ENCODE measurements at regions not wholly inside any gene's neighbourhood (a gene's known extent, or its start where the extent isn't known, plus 50 kb on each side); places are given as distances from the start of the nearest gene placed in this dataset.

DNA sequence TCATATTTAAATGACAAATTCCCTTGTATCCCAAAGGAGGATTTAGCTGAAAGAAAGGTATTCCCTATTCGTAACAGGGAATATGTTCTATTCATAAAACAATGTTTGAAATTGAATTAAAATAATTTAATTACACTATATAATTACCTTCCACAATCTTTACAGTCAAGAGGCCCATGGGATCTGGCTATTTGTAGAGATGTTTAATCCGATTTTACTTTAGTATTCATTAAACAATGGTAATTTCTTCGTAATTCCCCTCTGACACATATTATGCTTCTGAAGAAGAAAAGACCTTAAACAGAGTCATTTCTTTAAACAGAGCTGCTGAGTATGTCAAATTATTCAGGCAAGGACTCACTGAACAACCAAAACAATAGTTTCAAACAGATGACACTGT lies 98.8 kb downstream of the MAGEC1 start:
- no peaks in the 10 kb centered on the region for H3K36me3 ChIP-seq (ENCODE audit: control insufficient read depth in 2 of 2, insufficient read depth in 1 of 2, low read length in 2 of 2)
- H3K4me3 ChIP-seq (ENCODE audit: low read depth, low read length) = no peak overlapping the region
- CTCF ChIA-PET = no interaction called here
- H3K27ac ChIP-seq (ENCODE audit: extremely low read depth, low read depth, low read length) = no peak overlapping the region
- POLR2A ChIA-PET = no interaction called here
- no peak for TF ChIP-seq ZNF548 (tag by site-specific recombination; IDR thresholded peaks at IDR 0.05)
- no peak for TF ChIP-seq ZNF664 (tag by site-specific recombination; IDR thresholded peaks at IDR 0.05)
- no peak for TF ChIP-seq ZNF292 (tag by site-specific recombination; IDR thresholded peaks at IDR 0.05; ENCODE audit: borderline replicate concordance, low read depth)
- no peak for TF ChIP-seq ZNF202 (tag by site-specific recombination; IDR thresholded peaks at IDR 0.05; ENCODE audit: borderline replicate concordance)
- TF ChIP-seq ZNF658 (tag by site-specific recombination; IDR thresholded peaks at IDR 0.05) = no peak
- TF ChIP-seq ZNF76 (tag by site-specific recombination; IDR thresholded peaks at IDR 0.05; ENCODE audit: borderline replicate concordance, low read depth) = no peak
- no peak for TF ChIP-seq ZNF19 (tag by site-specific recombination; IDR thresholded peaks at IDR 0.05; ENCODE audit: low read depth)
- TF ChIP-seq ZNF132 (tag by site-specific recombination; IDR thresholded peaks at IDR 0.05; ENCODE audit: borderline replicate concordance) = no peak
- TF ChIP-seq MYNN (tag by site-specific recombination; IDR thresholded peaks at IDR 0.05; ENCODE audit: borderline replicate concordance) = no peak
- no peak for TF ChIP-seq TRIM28 (IDR thresholded peaks at IDR 0.05; ENCODE audit: borderline replicate concordance, low read length)
- no peak for TF ChIP-seq ZNF677 (tag by site-specific recombination; IDR thresholded peaks at IDR 0.05)
- TF ChIP-seq, protein P1, sequence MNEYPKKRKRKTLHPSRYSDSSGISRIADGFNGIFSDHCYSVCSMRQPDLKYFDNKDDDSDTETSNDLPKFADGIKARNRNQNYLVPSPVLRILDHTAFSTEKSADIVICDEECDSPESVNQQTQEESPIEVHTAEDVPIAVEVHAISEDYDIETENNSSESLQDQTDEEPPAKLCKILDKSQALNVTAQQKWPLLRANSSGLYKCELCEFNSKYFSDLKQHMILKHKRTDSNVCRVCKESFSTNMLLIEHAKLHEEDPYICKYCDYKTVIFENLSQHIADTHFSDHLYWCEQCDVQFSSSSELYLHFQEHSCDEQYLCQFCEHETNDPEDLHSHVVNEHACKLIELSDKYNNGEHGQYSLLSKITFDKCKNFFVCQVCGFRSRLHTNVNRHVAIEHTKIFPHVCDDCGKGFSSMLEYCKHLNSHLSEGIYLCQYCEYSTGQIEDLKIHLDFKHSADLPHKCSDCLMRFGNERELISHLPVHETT (tag by site-specific recombination; IDR thresholded peaks at IDR 0.05) = no peak
- H3K9me3 ChIP-seq (ENCODE audit: control insufficient read depth, insufficient read depth, low read depth, low read length) = no peaks in the 10 kb centered on the region
- no peaks in the 10 kb centered on the region for H3K4me1 ChIP-seq (ENCODE audit: control insufficient read depth, insufficient read depth, low read length)

DNA sequence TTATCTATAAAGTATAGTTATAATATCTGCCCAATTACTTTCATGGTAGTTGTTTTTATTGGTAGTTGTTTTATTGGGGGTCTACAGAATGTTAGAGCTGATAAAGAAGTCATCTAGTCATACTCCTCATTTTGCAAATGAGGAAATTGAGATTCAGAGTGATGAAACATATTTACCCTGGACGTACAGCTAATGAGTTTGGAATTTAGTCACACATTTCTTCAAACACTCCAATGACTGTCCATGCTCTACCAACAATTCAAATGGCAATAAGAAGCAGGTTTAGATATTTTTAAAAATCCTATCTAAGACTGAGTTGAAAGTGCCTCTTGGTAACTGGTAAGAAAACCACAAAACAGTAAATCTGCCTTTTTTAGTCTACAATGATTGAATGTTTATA lies 98.2 kb downstream of the MAGEC1 start:
- Histone ChIP-seq H3K27ac (ENCODE audit: extremely low read depth, low read depth, low read length) (no peak overlapping the region), H3K4me3 (ENCODE audit: low read depth, low read length) (no peak overlapping the region), H3K36me3 (ENCODE audit: control insufficient read depth in 2 of 2, insufficient read depth in 1 of 2, low read length in 2 of 2) (no peaks in the 10 kb centered on the region), H3K4me1 (ENCODE audit: control insufficient read depth, insufficient read depth, low read length) (no peaks in the 10 kb centered on the region), H3K9me3 (ENCODE audit: control insufficient read depth, insufficient read depth, low read depth, low read length) (no peaks in the 10 kb centered on the region)
- ChIA-PET POLR2A (no interaction called here), CTCF (no interaction called here)
- TF ChIP-seq, protein P2, sequence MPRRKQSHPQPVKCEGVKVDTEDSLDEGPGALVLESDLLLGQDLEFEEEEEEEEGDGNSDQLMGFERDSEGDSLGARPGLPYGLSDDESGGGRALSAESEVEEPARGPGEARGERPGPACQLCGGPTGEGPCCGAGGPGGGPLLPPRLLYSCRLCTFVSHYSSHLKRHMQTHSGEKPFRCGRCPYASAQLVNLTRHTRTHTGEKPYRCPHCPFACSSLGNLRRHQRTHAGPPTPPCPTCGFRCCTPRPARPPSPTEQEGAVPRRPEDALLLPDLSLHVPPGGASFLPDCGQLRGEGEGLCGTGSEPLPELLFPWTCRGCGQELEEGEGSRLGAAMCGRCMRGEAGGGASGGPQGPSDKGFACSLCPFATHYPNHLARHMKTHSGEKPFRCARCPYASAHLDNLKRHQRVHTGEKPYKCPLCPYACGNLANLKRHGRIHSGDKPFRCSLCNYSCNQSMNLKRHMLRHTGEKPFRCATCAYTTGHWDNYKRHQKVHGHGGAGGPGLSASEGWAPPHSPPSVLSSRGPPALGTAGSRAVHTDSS (tag by site-specific recombination; IDR thresholded peaks at IDR 0.05) = no peak
- no peak for TF ChIP-seq ZNF664 (tag by site-specific recombination; IDR thresholded peaks at IDR 0.05)
- no peak for TF ChIP-seq ZBTB48 (tag by site-specific recombination; IDR thresholded peaks at IDR 0.05)
- TF ChIP-seq BCL11A (tag by site-specific recombination; IDR thresholded peaks at IDR 0.05; ENCODE audit: low read depth) = no peak
- no peak for TF ChIP-seq ZSCAN16 (tag by site-specific recombination; IDR thresholded peaks at IDR 0.05)
- TF ChIP-seq ZNF214 (tag by site-specific recombination; IDR thresholded peaks at IDR 0.05; ENCODE audit: borderline replicate concordance) = no peak
- no peak for TF ChIP-seq ZNF37A (tag by site-specific recombination; IDR thresholded peaks at IDR 0.05)
- no peak for TF ChIP-seq ZNF514 (tag by site-specific recombination; IDR thresholded peaks at IDR 0.05)
- no peak for TF ChIP-seq SCRT2 (tag by site-specific recombination; IDR thresholded peaks at IDR 0.05)
- TF ChIP-seq ZNF169 (tag by site-specific recombination; IDR thresholded peaks at IDR 0.05) = no peak
- no peak for TF ChIP-seq GFI1B (tag by site-specific recombination; IDR thresholded peaks at IDR 0.05)

DNA sequence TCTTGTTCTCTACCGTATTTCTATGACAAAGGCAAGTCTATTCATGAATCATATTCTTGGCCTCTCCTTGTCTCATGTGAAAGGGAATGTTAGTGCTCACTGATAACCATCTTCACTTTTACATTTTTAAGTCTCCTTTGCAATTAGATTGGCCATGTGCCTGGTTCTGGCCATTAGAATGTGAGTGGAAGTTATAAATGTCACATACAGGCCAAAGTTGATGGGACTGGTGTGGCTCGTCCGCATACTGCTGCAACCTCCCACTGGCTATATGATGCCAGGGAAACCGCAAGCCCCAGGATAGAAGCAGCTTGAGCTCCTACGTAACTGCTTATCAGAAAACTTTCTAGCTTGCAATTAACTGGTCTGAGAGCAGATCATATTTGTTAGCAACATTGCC lies 86.1 kb downstream of the MAGEC1 start:
- no peaks in the 10 kb centered on the region; the same call in 1 of the 2 replicates for H3K9me3 ChIP-seq (ENCODE audit: control insufficient read depth, insufficient read depth, low read depth, low read length)
- no peak overlapping the region for H3K27ac ChIP-seq (ENCODE audit: extremely low read depth, low read depth, low read length)
- no peak overlapping the region for H3K4me3 ChIP-seq (ENCODE audit: low read depth, low read length)
- H3K36me3 ChIP-seq (ENCODE audit: control insufficient read depth in 2 of 2, insufficient read depth in 1 of 2, low read length in 2 of 2) = no peaks in the 10 kb centered on the region
- POLR2A ChIA-PET = no interaction called here
- H3K4me1 ChIP-seq (ENCODE audit: control insufficient read depth, insufficient read depth, low read length) = no peaks in the 10 kb centered on the region
- CTCF ChIA-PET = no interaction called here
- TF ChIP-seq, protein P3, sequence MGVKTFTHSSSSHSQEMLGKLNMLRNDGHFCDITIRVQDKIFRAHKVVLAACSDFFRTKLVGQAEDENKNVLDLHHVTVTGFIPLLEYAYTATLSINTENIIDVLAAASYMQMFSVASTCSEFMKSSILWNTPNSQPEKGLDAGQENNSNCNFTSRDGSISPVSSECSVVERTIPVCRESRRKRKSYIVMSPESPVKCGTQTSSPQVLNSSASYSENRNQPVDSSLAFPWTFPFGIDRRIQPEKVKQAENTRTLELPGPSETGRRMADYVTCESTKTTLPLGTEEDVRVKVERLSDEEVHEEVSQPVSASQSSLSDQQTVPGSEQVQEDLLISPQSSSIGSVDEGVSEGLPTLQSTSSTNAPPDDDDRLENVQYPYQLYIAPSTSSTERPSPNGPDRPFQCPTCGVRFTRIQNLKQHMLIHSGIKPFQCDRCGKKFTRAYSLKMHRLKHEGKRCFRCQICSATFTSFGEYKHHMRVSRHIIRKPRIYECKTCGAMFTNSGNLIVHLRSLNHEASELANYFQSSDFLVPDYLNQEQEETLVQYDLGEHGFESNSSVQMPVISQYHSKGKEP (tag by site-specific recombination; IDR thresholded peaks at IDR 0.05) = no peak
- TF ChIP-seq ZNF558 (tag by site-specific recombination; IDR thresholded peaks at IDR 0.05) = no peak
- no peak for TF ChIP-seq RBAK (tag by site-specific recombination; IDR thresholded peaks at IDR 0.05)
- TF ChIP-seq ZNF610 (tag by site-specific recombination; IDR thresholded peaks at IDR 0.05; ENCODE audit: borderline replicate concordance) = no peak
- TF ChIP-seq, protein P4, sequence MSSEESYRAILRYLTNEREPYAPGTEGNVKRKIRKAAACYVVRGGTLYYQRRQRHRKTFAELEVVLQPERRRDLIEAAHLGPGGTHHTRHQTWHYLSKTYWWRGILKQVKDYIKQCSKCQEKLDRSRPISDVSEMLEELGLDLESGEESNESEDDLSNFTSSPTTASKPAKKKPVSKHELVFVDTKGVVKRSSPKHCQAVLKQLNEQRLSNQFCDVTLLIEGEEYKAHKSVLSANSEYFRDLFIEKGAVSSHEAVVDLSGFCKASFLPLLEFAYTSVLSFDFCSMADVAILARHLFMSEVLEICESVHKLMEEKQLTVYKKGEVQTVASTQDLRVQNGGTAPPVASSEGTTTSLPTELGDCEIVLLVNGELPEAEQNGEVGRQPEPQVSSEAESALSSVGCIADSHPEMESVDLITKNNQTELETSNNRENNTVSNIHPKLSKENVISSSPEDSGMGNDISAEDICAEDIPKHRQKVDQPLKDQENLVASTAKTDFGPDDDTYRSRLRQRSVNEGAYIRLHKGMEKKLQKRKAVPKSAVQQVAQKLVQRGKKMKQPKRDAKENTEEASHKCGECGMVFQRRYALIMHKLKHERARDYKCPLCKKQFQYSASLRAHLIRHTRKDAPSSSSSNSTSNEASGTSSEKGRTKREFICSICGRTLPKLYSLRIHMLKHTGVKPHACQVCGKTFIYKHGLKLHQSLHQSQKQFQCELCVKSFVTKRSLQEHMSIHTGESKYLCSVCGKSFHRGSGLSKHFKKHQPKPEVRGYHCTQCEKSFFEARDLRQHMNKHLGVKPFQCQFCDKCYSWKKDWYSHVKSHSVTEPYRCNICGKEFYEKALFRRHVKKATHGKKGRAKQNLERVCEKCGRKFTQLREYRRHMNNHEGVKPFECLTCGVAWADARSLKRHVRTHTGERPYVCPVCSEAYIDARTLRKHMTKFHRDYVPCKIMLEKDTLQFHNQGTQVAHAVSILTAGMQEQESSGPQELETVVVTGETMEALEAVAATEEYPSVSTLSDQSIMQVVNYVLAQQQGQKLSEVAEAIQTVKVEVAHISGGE (tag by site-specific recombination; conservative IDR thresholded peaks at IDR 0.05; ENCODE audit: low read depth) = no peak

All from HEK293 (cell line).